ENCODE measurements at regions not wholly inside any gene's neighbourhood (a gene's known extent, or its start where the extent isn't known, plus 50 kb on each side); places are given as distances from the start of the nearest gene placed in this dataset.

- TF ChIP-seq CTCF (IDR thresholded peaks at IDR 0.05): no peak
- TF ChIP-seq POLR2A (IDR thresholded peaks at IDR 0.05): no peak
- TF ChIP-seq EP300 (IDR thresholded peaks at IDR 0.05): no peak
Observed at GRCh38 chr9:27991221-27991620, 417.9 kb upstream of the C9orf72 start.

All from ovary (tissue), 3 donors.